NCI-H82 treated with DMSO at 0.1 percent for 48 hours (cell line): ENCODE measurements at regions not wholly inside any gene's neighbourhood (a gene's known extent, or its start where the extent isn't known, plus 50 kb on each side); places are given as distances from the start of the nearest gene placed in this dataset.

Experiments
- DNase-seq: peaks from one replicate; lab custom pipeline; 2025; ENCODE audit not compliant: unreplicated experiment; lab: John Stamatoyannopoulos, UW

DNA sequence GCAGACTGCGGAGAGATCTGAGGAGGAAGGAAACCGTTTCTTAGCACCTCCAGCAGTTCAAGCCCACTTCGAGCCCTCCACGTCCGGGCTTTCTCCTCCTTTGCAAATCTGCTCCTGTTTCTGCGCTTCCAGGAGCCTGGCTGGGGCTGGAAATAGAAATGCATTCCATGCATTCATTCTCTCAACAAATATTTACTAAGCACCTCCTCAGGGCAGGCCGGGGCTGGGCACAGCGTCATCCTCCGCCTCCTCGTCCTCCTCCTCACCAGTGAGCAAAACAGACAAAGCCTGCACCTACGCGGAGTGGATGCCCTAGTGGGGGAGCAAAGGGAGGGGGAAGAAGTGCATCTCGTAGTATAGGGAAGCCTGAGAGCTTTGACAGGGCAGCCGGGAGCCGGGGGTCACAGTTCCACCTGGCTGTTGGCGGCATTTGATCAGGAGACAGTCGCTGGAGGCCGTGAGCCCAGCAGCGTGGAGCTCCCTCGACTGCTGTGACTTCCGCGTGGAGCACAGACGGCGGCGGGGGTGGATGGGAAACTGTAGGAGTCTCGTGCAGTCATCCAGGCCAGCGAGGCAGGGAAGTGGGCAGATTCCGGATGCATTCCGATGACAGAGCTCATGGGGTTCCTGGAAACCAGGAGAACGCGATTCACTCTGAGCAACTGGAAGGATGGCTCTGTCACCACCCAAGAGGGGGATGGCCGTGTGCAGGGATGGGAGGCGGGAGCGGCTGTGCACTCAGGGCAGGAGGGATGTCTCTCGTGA is 93.5 kb downstream of the SIK1 start:
- DNase-seq = no peak

GRCh38 chr21:43332861-43333297 is 94.1 kb downstream of the SIK1 start:
- no peak for DNase-seq

DNA sequence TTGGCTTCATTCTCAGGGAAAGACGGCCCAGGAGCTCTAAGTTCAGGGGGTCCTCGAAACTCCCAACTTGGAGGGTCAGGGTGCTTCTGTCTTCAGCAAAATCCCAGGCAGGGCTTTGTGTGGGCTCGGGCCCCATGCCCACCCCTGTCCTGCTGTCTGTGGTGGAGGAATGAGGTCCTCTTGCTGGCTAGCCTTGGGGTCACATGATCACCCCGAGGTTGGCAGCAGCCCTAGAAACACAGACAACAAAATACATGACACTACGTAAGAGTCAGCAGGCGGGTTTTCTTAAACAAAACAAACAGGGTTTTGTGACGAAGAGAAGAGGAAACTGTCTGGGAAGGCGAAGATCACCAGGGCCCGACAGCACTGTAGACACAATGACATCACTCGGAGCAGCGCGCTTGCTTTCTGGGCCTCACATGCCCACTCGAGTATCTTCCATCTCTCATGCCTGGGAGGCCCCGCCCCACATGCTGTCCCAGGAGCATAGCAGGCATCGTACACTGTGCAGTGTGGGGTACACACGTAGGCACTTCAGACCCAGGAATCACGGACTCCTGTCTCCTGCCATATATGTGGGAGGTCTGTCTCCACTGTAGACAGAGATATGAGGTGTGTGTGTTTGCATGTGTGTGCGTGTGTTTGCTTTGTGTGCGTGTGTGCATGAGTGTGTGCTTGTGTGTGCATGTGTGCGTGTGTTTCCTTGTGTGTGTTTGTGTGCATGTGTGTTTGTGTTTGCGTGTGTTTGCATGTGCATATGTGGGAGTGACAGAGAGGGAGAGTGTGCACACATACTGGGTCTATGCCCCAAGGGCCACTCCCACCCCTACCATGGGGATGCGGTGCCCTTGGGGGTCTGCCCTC is 94.7 kb downstream of the SIK1 start:
- DNase-seq = no peak

GRCh38 chr21:43331111-43331961 is 95.6 kb downstream of the SIK1 start:
- no peak for DNase-seq

GRCh38 chr21:43330306-43330881 is 96.5 kb downstream of the SIK1 start:
- no peak for DNase-seq

DNA sequence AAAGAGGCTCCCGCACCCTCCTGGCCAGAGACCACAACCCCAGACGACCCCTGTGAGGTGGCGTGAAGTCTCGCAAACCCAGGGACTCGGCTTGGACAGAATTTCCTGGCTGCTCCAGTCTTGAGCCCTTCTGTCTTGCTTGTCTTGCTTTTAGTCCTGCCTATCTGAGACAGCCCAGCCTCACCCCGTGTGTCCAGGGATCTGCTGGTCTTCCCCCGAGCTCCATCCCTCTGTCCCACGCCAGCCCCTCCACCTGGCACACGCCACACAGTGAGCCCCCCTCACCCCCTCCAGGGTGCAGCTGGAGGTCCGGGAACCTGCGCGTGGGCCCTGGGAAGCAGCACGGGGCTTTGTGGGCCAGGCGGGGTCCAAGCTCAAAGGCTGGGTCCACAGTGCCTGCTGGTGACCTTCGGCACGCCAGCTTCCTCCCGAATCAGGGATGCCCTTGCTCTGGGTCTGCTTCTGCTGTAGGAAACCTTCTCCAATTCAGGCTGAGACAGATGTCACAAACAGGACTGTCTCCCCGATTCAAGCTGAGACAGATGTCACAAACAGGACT is 97.1 kb downstream of the SIK1 start:
- no peak for DNase-seq

- DNase-seq = no peak
Measured at GRCh38 chr21:43328958-43329691, 97.8 kb downstream of the SIK1 start.

- no peak for DNase-seq
Measured at GRCh38 chr21:43328185-43328957, 98.6 kb downstream of the SIK1 start.

- DNase-seq = no peak
Measured at GRCh38 chr21:43325968-43326715, 100.8 kb downstream of the SIK1 start.

DNA sequence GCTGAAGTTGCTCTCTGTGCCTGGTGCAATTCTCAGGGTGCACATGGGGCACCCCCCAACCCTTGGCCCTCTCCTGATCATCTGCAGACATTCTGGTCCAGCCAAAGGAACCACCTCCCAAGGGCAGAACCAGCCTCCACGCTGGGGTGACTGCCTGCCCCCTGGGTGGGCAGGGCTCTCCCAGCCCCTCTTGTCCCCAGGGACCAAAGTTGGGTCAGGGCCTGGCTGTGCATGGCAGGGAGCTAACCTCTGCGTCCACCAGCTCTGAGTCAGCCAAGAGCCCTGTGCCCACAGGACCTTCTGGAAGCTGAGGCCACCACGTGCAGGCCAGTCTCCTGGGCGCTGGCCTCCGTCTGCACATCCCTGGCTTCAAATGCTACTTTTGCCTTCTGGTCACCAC is 101.9 kb downstream of the SIK1 start:
- DNase-seq = no peak

- no peak for DNase-seq
Measured at GRCh38 chr21:43324596-43324995, 102.3 kb downstream of the SIK1 start.

DNA sequence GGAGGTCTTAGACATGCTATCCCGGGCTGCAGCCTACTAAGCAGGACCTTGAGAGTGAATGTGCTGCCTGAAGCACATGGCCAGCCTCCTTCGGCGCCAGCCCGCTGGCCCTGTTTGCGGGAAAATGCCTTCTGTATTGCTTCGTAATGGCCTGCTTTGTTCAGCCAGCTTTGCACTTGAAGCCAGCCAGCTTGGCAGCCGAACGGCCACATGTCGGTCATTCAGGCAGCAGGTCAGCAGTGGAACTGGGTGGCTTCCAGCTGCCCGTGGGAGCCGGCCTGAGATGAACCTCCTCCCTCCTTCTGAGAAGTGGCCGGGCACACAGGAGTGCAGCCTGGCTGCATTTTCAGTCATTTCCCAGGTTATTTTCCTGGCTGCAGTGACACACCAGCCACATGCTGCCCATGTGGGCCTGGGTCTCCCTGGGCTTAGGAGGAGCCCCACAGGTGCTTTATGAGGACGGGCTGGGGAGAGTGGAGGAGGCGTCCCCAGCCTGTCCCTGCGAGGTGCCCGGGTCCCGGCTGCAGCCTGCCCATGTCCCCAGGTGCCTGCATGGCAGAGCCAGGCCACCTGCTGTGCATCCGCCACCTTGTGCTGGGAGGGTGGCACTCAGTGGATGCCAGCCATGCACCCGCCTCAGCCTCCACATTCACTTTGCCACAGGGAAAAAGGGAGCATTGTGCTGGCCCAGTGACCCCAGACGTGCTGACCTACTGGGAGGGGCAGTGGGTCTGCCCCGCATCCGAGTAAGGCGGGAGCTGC is 103.5 kb downstream of the SIK1 start:
- DNase-seq = no peak

GRCh38 chr21:43322805-43323204 is 104.1 kb downstream of the SIK1 start:
- DNase-seq = no peak

DNA sequence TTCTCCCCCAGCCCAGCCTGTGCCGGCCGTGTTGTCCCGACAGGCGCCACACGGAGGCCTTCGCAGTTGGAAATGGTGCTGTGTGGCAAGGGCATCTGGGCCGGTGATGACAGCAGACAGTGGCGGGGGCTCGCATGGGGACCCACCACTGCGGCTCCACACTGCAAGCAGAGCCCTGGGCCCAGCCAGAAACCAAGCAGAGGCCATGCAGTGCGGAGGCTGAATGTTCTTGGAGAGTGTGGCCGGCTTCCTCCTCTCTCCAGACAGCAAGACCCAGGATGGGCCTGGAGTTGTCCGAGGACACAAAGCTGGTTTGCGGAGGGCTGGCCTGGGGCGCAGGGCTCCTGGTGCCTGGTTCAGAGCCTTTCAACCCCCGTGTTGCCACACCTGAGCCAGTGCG is 104.6 kb downstream of the SIK1 start:
- no peak for DNase-seq

- no peak for DNase-seq
Measured at GRCh38 chr21:43321611-43322010, 105.3 kb downstream of the SIK1 start.

DNA sequence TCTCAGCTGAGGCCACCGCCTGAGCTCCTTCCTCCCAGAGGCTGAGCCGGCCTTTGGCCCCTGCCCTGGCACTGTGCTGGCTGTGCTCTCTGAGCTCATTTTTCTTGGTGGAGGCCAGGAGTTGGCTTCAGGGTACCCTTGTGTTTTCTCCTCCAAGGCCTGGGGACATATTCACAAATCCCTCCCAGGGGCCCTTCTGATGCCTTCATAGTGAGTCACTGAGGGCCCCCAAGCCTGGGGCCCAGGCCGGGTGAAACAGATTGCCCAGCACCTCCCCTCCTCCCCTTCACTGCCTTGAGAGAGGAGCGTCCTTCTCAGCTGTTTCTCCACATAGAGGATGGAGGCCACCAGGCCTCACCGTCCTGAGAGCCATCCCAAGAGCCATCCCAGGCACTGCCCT is 105.8 kb downstream of the SIK1 start:
- DNase-seq = no peak

- DNase-seq = no peak
Measured at GRCh38 chr21:43320526-43320925, 106.4 kb downstream of the SIK1 start.
